ENCODE measurements at regions not wholly inside any gene's neighbourhood (a gene's known extent, or its start where the extent isn't known, plus 50 kb on each side); places are given as distances from the start of the nearest gene placed in this dataset.

DNA sequence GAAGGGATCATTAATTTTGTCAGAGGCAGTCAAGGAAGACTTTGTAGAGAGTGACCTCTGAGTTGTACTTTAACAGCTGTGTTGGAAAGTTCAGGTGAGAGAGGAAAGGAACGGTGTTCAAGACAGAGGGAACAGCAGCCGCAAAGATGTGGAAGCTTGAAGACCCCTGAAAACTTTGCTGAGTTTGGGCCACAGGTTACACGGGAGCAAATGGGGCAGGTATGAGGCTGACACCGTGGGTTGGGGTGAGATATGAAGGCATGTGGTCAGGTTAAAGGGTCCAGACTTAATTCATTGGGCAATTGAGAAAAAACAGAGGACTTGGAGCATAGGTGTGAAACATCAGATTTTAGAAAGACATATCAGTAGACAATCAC lies 72.0 kb upstream of the SERP2 start:
- 62% methylated on average over 3 of the region's 4 CpGs for WGBS (ENCODE audit: insufficient coverage)
- ATAC-seq (replicated peaks in 1 of 4) (no peak), DNase-seq (no peak)
- H3K9me3 ChIP-seq, result no peaks in the 10 kb centered on the region
- H3K4me3 ChIP-seq (ENCODE audit: control insufficient read depth in 1 of 2, extremely low read depth in 1 of 2, low read length in 1 of 2), result no peak overlapping the region
- peaks cover 0 to 3% (median 0%) of the 10 kb centered on the region in 3 donors for H3K9me3 Mint-ChIP-seq
- H3K4me1 ChIP-seq (ENCODE audit: control insufficient read depth in 1 of 2, extremely low read depth in 1 of 2, insufficient read depth in 2 of 2, low read length in 2 of 2), result peaks cover 8 to 9% of the 10 kb centered on the region in 2 experiments
- peaks cover 19 to 32% (median 26%) of the 10 kb centered on the region in 3 donors for H3K4me1 Mint-ChIP-seq
- no peaks in the 10 kb centered on the region for H3K36me3 Mint-ChIP-seq
- peaks cover 0 to 4% of the 10 kb centered on the region in 2 experiments for H3K27me3 ChIP-seq (replicated peaks in 1 of 2; ENCODE audit: control insufficient read depth in 2 of 2, extremely low read depth in 1 of 2, insufficient read depth in 2 of 2, low read length in 1 of 2)
- H3K27me3 Mint-ChIP-seq, result peaks cover 5 to 17% of the 10 kb centered on the region in 2 donors
- no peak overlapping the region for H3K27ac ChIP-seq (ENCODE audit: low read length)
- H3K36me3 ChIP-seq (ENCODE audit: control insufficient read depth in 2 of 2, extremely low read depth in 1 of 2, insufficient read depth in 1 of 2, low read length in 1 of 2), result no peaks in the 10 kb centered on the region
- ChIA-PET POLR2A (no interaction called here), CTCF (interaction anchor here (0.6 to 1.1 kb wide), 2 partner anchors 115 to 663 kb away, joined by 3 read pairs; no protein-coding TSS in a partner anchor)
- H3K4me3 Mint-ChIP-seq, result no peak overlapping the region
- peak overlapping the region in 1 of 2 donors; percentile 9 for H3K27ac Mint-ChIP-seq

GRCh38 chr13:44302233-44302632 lies 71.4 kb upstream of the SERP2 start:
- POLR2A ChIA-PET, result interaction anchor here in 1 of 2 donors (0.5 kb wide), 1 partner anchor 11 kb away, joined by 3 read pairs; no protein-coding TSS in a partner anchor
- WGBS (ENCODE audit: insufficient coverage), result 90% methylated on average over 2 of the region's 4 CpGs
- H3K36me3 ChIP-seq (ENCODE audit: control insufficient read depth in 2 of 2, extremely low read depth in 1 of 2, insufficient read depth in 1 of 2, low read length in 1 of 2), result no peaks in the 10 kb centered on the region
- no peak overlapping the region for H3K4me3 Mint-ChIP-seq
- no peak for ATAC-seq (replicated peaks in 1 of 4)
- no peak overlapping the region for H3K4me3 ChIP-seq (ENCODE audit: control insufficient read depth in 1 of 2, extremely low read depth in 1 of 2, low read length in 1 of 2)
- DNase-seq, result no peak
- H3K9me3 ChIP-seq, result no peaks in the 10 kb centered on the region
- peaks cover 0 to 4% of the 10 kb centered on the region in 2 experiments for H3K27me3 ChIP-seq (replicated peaks in 1 of 2; ENCODE audit: control insufficient read depth in 2 of 2, extremely low read depth in 1 of 2, insufficient read depth in 2 of 2, low read length in 1 of 2)
- peaks cover 23 to 38% (median 30%) of the 10 kb centered on the region in 3 donors for H3K4me1 Mint-ChIP-seq
- H3K36me3 Mint-ChIP-seq, result no peaks in the 10 kb centered on the region
- peaks cover 5 to 20% of the 10 kb centered on the region in 2 donors for H3K27me3 Mint-ChIP-seq
- peaks cover 0 to 3% (median 0%) of the 10 kb centered on the region in 3 donors for H3K9me3 Mint-ChIP-seq
- peaks cover 8 to 12% of the 10 kb centered on the region in 2 experiments for H3K4me1 ChIP-seq (ENCODE audit: control insufficient read depth in 1 of 2, extremely low read depth in 1 of 2, insufficient read depth in 2 of 2, low read length in 2 of 2)
- CTCF ChIA-PET, result interaction anchor here (0.6 to 1.1 kb wide), 2 partner anchors 115 to 663 kb away, joined by 3 read pairs; no protein-coding TSS in a partner anchor
- H3K27ac ChIP-seq (ENCODE audit: low read length), result no peak overlapping the region
- H3K27ac Mint-ChIP-seq, result no peak overlapping the region

DNA sequence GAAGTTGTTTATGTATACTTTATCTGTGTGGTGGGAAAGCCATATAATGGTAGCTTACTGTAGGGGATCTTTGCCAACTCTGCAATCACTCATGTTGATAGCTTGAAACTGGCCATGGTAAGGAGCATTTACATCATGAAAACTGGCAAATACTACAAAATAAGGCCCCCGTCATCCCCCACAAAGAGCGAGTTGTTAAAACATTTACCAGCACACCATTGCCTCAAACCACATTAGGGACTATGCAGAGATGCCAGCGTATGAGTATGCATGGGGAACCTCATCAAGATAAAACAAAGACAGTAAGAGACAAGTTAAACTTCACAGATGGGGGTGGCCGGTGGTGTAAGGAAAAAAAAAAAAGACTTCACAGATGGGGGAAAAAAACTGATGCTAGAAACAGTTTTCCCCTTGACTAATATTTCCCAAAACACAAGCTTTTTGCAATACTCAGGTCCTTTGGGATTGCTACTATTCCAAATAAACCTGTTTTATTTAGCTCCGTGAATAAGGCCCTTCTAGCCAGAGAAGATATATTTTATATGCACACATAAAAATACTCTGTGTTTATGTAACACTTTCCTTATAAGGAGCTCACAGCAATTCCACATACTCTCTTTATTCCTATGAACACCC lies 70.6 kb upstream of the SERP2 start:
- H3K27me3 Mint-ChIP-seq, result peaks cover 5 to 20% of the 10 kb centered on the region in 2 donors
- no CpG with 5 or more reads among the region's 5 CpGs for WGBS (ENCODE audit: insufficient coverage)
- no peaks in the 10 kb centered on the region for H3K36me3 ChIP-seq (ENCODE audit: control insufficient read depth in 2 of 2, extremely low read depth in 1 of 2, insufficient read depth in 1 of 2, low read length in 1 of 2)
- H3K9me3 ChIP-seq, result no peaks in the 10 kb centered on the region
- ChIA-PET CTCF (no interaction called here), POLR2A (interaction anchor here (0.5 to 0.7 kb wide), 4 partner anchors 8 to 1386 kb away, joined by 3 to 5 read pairs (median 3); no protein-coding TSS in a partner anchor)
- peaks cover 8 to 12% of the 10 kb centered on the region in 2 experiments for H3K4me1 ChIP-seq (ENCODE audit: control insufficient read depth in 1 of 2, extremely low read depth in 1 of 2, insufficient read depth in 2 of 2, low read length in 2 of 2)
- no peaks in the 10 kb centered on the region for H3K36me3 Mint-ChIP-seq
- no peak overlapping the region for H3K27ac Mint-ChIP-seq
- ATAC-seq (replicated peaks in 1 of 4) (peak in 1 of 4 experiments; percentile 42), DNase-seq (no peak)
- H3K4me1 Mint-ChIP-seq, result peaks cover 27 to 40% (median 34%) of the 10 kb centered on the region in 3 donors
- H3K27ac ChIP-seq (ENCODE audit: low read length), result no peak overlapping the region
- H3K4me3 ChIP-seq (ENCODE audit: control insufficient read depth in 1 of 2, extremely low read depth in 1 of 2, low read length in 1 of 2), result no peak overlapping the region
- H3K4me3 Mint-ChIP-seq, result no peak overlapping the region
- H3K27me3 ChIP-seq (replicated peaks in 1 of 2; ENCODE audit: control insufficient read depth in 2 of 2, extremely low read depth in 1 of 2, insufficient read depth in 2 of 2, low read length in 1 of 2), result peaks cover 0 to 4% of the 10 kb centered on the region in 2 experiments
- peaks cover 0 to 3% (median 0%) of the 10 kb centered on the region in 3 donors for H3K9me3 Mint-ChIP-seq

DNA sequence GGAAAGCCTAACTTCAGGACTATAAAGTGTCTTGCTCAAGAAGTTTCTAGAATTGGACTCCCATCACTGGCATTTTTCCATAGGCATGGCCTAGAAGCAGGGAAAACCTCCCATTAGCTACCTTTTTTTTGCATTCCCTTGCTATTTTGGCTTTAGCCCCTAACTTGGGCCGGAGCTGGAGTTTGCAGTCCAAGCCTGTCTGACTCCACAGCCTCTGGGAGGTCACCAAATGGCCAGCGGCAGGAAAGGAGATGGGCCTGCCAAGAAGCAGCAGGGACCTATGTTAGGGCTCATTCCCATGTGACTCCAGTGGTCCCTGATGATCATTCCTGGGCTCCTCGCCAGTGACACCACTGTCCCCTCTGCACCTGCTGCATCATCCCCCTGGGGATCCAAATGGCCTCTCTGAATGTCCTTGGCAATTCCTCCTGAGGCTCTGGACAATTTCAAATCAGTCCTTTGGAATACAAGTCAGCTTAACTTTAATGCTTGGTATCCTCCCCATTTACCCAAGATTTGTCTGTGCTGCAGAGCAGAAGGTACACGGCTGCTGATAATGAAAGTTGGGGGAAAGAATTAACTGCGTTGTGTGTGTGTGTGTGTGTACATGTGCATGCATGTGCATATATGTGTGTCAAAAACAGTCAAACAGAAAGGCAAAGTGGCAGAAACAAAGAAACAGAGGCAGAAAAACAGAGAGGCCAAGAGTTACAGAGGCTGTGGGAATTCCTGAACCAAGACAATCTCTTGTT lies 69.8 kb upstream of the SERP2 start:
- Histone ChIP-seq H3K4me1 (ENCODE audit: control insufficient read depth in 1 of 2, extremely low read depth in 1 of 2, insufficient read depth in 2 of 2, low read length in 2 of 2) (peaks cover 8 to 12% of the 10 kb centered on the region in 2 experiments), H3K36me3 (ENCODE audit: control insufficient read depth in 2 of 2, extremely low read depth in 1 of 2, insufficient read depth in 1 of 2, low read length in 1 of 2) (no peaks in the 10 kb centered on the region), H3K9me3 (no peaks in the 10 kb centered on the region), H3K4me3 (ENCODE audit: control insufficient read depth in 1 of 2, extremely low read depth in 1 of 2, low read length in 1 of 2) (no peak overlapping the region), H3K27ac (ENCODE audit: low read length) (no peak overlapping the region), H3K27me3 (replicated peaks in 1 of 2; ENCODE audit: control insufficient read depth in 2 of 2, extremely low read depth in 1 of 2, insufficient read depth in 2 of 2, low read length in 1 of 2) (peaks cover 0 to 8% of the 10 kb centered on the region in 2 experiments)
- H3K9me3 Mint-ChIP-seq, result peaks cover 0 to 3% (median 0%) of the 10 kb centered on the region in 3 donors
- peaks cover 27 to 40% (median 34%) of the 10 kb centered on the region in 3 donors for H3K4me1 Mint-ChIP-seq
- POLR2A ChIA-PET, result interaction anchor here in 1 of 2 donors (0.6 to 0.7 kb wide), 3 partner anchors 8 to 112 kb away, joined by 3 read pairs; no protein-coding TSS in a partner anchor
- DNase-seq (no peak), ATAC-seq (replicated peaks in 1 of 4) (no peak)
- peak overlapping the region in 1 of 2 donors; percentile 4 for H3K27ac Mint-ChIP-seq
- CTCF ChIA-PET, result no interaction called here
- no peak overlapping the region for H3K4me3 Mint-ChIP-seq
- peaks cover 5 to 22% of the 10 kb centered on the region in 2 donors for H3K27me3 Mint-ChIP-seq
- WGBS (ENCODE audit: insufficient coverage), result 94% methylated on average over 4 of the region's 5 CpGs
- no peaks in the 10 kb centered on the region for H3K36me3 Mint-ChIP-seq

DNA sequence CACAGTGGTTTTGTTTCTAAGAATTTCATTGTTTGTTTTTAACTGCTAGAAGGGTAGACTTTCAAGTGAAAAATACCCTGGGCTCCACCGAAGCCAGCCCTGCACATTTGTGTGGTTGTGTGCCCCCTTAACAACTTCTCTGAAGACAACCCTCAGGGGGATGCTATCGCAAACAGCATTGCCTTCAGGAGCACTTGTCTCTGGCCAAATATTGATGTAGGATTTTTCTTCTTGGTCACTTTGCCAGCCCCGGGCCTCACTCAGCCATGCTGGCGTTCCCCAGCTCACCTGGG lies 69.2 kb upstream of the SERP2 start:
- WGBS (ENCODE audit: insufficient coverage), result 100% methylated on average over 1 of the region's 4 CpGs
- DNase-seq (no peak), ATAC-seq (replicated peaks in 1 of 4) (no peak)
- POLR2A ChIA-PET, result interaction anchor here in 1 of 2 donors (0.6 kb wide), 1 partner anchor 63 kb away, joined by 3 read pairs; no protein-coding TSS in a partner anchor
- no peak overlapping the region for H3K4me3 ChIP-seq (ENCODE audit: control insufficient read depth in 1 of 2, extremely low read depth in 1 of 2, low read length in 1 of 2)
- Mint-ChIP-seq H3K36me3 (no peaks in the 10 kb centered on the region), H3K27ac (no peak overlapping the region), H3K4me3 (no peak overlapping the region), H3K4me1 (peaks cover 27 to 40% (median 34%) of the 10 kb centered on the region in 3 donors), H3K9me3 (peaks cover 0 to 3% (median 0%) of the 10 kb centered on the region in 3 donors), H3K27me3 (peaks cover 5 to 20% of the 10 kb centered on the region in 2 donors)
- peaks cover 8 to 12% of the 10 kb centered on the region in 2 experiments for H3K4me1 ChIP-seq (ENCODE audit: control insufficient read depth in 1 of 2, extremely low read depth in 1 of 2, insufficient read depth in 2 of 2, low read length in 2 of 2)
- H3K36me3 ChIP-seq (ENCODE audit: control insufficient read depth in 2 of 2, extremely low read depth in 1 of 2, insufficient read depth in 1 of 2, low read length in 1 of 2), result no peaks in the 10 kb centered on the region
- H3K27ac ChIP-seq (ENCODE audit: low read length), result no peak overlapping the region
- H3K27me3 ChIP-seq (replicated peaks in 1 of 2; ENCODE audit: control insufficient read depth in 2 of 2, extremely low read depth in 1 of 2, insufficient read depth in 2 of 2, low read length in 1 of 2), result peaks cover 0 to 8% of the 10 kb centered on the region in 2 experiments
- CTCF ChIA-PET, result no interaction called here
- H3K9me3 ChIP-seq, result no peaks in the 10 kb centered on the region

GRCh38 chr13:44305286-44305685 lies 68.3 kb upstream of the SERP2 start:
- no peak overlapping the region for H3K27ac ChIP-seq (ENCODE audit: low read length)
- DNase-seq (no peak), ATAC-seq (replicated peaks in 1 of 4) (no peak)
- H3K27me3 ChIP-seq (replicated peaks in 1 of 2; ENCODE audit: control insufficient read depth in 2 of 2, extremely low read depth in 1 of 2, insufficient read depth in 2 of 2, low read length in 1 of 2), result peaks cover 0 to 8% of the 10 kb centered on the region in 2 experiments
- Mint-ChIP-seq H3K27me3 (peaks cover 2 to 17% of the 10 kb centered on the region in 2 donors), H3K9me3 (peaks cover 0 to 3% (median 0%) of the 10 kb centered on the region in 3 donors), H3K4me1 (peaks cover 27 to 40% (median 34%) of the 10 kb centered on the region in 3 donors), H3K36me3 (no peaks in the 10 kb centered on the region), H3K27ac (no peak overlapping the region), H3K4me3 (no peak overlapping the region)
- POLR2A ChIA-PET, result no interaction called here
- no peak overlapping the region for H3K4me3 ChIP-seq (ENCODE audit: control insufficient read depth in 1 of 2, extremely low read depth in 1 of 2, low read length in 1 of 2)
- peaks cover 8 to 12% of the 10 kb centered on the region in 2 experiments for H3K4me1 ChIP-seq (ENCODE audit: control insufficient read depth in 1 of 2, extremely low read depth in 1 of 2, insufficient read depth in 2 of 2, low read length in 2 of 2)
- 100% methylated on average over 1 of the region's 2 CpGs for WGBS (ENCODE audit: insufficient coverage)
- no peaks in the 10 kb centered on the region for H3K9me3 ChIP-seq
- CTCF ChIA-PET, result interaction anchor here in 1 of 2 donors (1.2 kb wide), 1 partner anchor 46 kb away, joined by 3 read pairs; no protein-coding TSS in a partner anchor
- H3K36me3 ChIP-seq (ENCODE audit: control insufficient read depth in 2 of 2, extremely low read depth in 1 of 2, insufficient read depth in 1 of 2, low read length in 1 of 2), result no peaks in the 10 kb centered on the region

Data from T-cell (primary cell).